IMR-90 (cell line): ENCODE measurements at regions not wholly inside any gene's neighbourhood (a gene's known extent, or its start where the extent isn't known, plus 50 kb on each side); places are given as distances from the start of the nearest gene placed in this dataset.

Source experiments
- ATAC-seq: fragments of 200-7000 bp; cut with Tn5 transposase; 2 replicates; pipeline ENCODE4 v1.9.1; 2020; ENCODE audit warnings: low read depth, mild to moderate bottlenecking, moderate library complexity
- BruUV-seq: library from RNA; stranded (reverse); fragments of 400-500 nt; replicated peaks from 2 replicates; lab custom pipeline; 2021; lab: Mats Ljungman, UMichigan
- CTCF ChIA-PET: fragments of 300-600 bp; formaldehyde crosslinking; extraction: SDS; loops from one replicate; lab custom pipeline; 2021; ENCODE audit warnings: antibody characterized with exemption; lab: Yijun Ruan, JAX
- POLR2A ChIA-PET: fragments of 300-600 bp; sonication (Branson Sonifier 250); formaldehyde crosslinking; loops from one replicate; lab custom pipeline; 2022; ENCODE audit warnings: antibody characterized with exemption; ENCODE audit not compliant: unreplicated experiment; lab: Charles Lee
- DNase-seq: peaks from one replicate; pipeline ENCODE4 v3.0.0; 2013
- H2AFZ ChIP-seq: replicated peaks from 2 replicates; pipeline ENCODE3; 2013; ENCODE audit warnings: low read length, mild to moderate bottlenecking; ENCODE audit not compliant: poor library complexity
- H2AK5ac ChIP-seq: 2 replicates; pipeline ENCODE4 v1.6.1; 2013; ENCODE audit warnings: low read depth, low read length, inconsistent platforms
- H2AK9ac ChIP-seq: replicated peaks from 2 replicates; pipeline ENCODE3; 2013; ENCODE audit warnings: mild to moderate bottlenecking, low read depth, low read length, moderate library complexity; ENCODE audit not compliant: poor library complexity
- H2BK120ac ChIP-seq: 2 replicates; pipeline ENCODE4 v1.6.1; 2013; ENCODE audit warnings: low read depth, low read length, inconsistent platforms
- H2BK15ac ChIP-seq: 3 replicates; pipeline ENCODE4 v1.6.1; 2013; ENCODE audit warnings: low read depth, low read length, inconsistent platforms
- H2BK20ac ChIP-seq: 2 replicates; pipeline ENCODE4 v1.6.1; 2013; ENCODE audit warnings: low read depth, mild to moderate bottlenecking, inconsistent platforms, low read length, moderate library complexity
- H2BK5ac ChIP-seq: 2 replicates; pipeline ENCODE4 v1.6.1; 2013; ENCODE audit warnings: mild to moderate bottlenecking, low read depth, low read length, inconsistent platforms; ENCODE audit not compliant: poor library complexity, severe bottlenecking
- H3K14ac ChIP-seq: replicated peaks from 2 replicates; pipeline ENCODE4 v1.6.1; 2013; ENCODE audit warnings: low read depth, low read length, inconsistent platforms
- H3K18ac ChIP-seq: 2 replicates; pipeline ENCODE4 v1.6.1; 2013; ENCODE audit warnings: low read depth, low read length, control low read depth
- H3K23ac ChIP-seq: 2 replicates; pipeline ENCODE4 v1.6.1; 2013; ENCODE audit warnings: low read depth, low read length, inconsistent platforms
- H3K27ac ChIP-seq: 2 replicates; pipeline ENCODE4 v1.5.1; 2013; ENCODE audit warnings: mild to moderate bottlenecking, control low read depth, low read length; ENCODE audit not compliant: insufficient read depth
- H3K27me3 ChIP-seq: 2 replicates; pipeline ENCODE4 v1.6.1; 2013; ENCODE audit warnings: low read length; ENCODE audit not compliant: control insufficient read depth, insufficient read depth
- H3K36me3 ChIP-seq: 2 replicates; pipeline ENCODE4 v1.6.1; 2013; ENCODE audit warnings: low read length, mixed read lengths; ENCODE audit not compliant: control insufficient read depth, insufficient read depth
- H3K4ac ChIP-seq: 2 replicates; pipeline ENCODE4 v1.6.1; 2013; ENCODE audit warnings: low read depth, low read length, inconsistent platforms
- H3K4me1 ChIP-seq: 2 replicates; pipeline ENCODE4 v1.6.1; 2013; ENCODE audit warnings: low read length, mixed read lengths; ENCODE audit not compliant: control insufficient read depth, insufficient read depth
- H3K4me2 ChIP-seq: 2 replicates; pipeline ENCODE4 v1.6.1; 2013; ENCODE audit warnings: low read depth, mild to moderate bottlenecking, control low read depth, low read length, moderate library complexity
- H3K4me3 ChIP-seq: 2 replicates; pipeline ENCODE4 v1.5.1; 2013; ENCODE audit warnings: low read depth, mild to moderate bottlenecking, control low read depth, low read length, moderate library complexity; ENCODE audit not compliant: insufficient read depth
- H3K56ac ChIP-seq: 2 replicates; pipeline ENCODE4 v1.6.1; 2013; ENCODE audit warnings: low read length, inconsistent platforms; ENCODE audit not compliant: insufficient read depth; ENCODE audit errors: extremely low read depth
- H3K79me1 ChIP-seq, 2 experiments: 2 replicates each; pipeline ENCODE4 v1.6.1; 2013; ENCODE audit warnings: low read length in 2 of 2, inconsistent platforms in 1 of 2, low read depth in 1 of 2
- H3K9ac ChIP-seq: 2 replicates; pipeline ENCODE4 v1.6.1; 2013; ENCODE audit warnings: low read depth, low read length, control low read depth
- H3K9me1 ChIP-seq: 2 replicates; pipeline ENCODE4 v1.6.1; 2013; ENCODE audit warnings: low read length, inconsistent platforms; ENCODE audit not compliant: insufficient read depth
- H3K9me3 ChIP-seq: 2 replicates; pipeline ENCODE4 v1.6.1; 2013; ENCODE audit warnings: low read length; ENCODE audit not compliant: control insufficient read depth, insufficient read depth
- H4K20me1 ChIP-seq: 2 replicates; pipeline ENCODE4 v1.6.1; 2013; ENCODE audit warnings: low read length, inconsistent platforms; ENCODE audit not compliant: insufficient read depth
- H4K5ac ChIP-seq: 2 replicates; pipeline ENCODE4 v1.6.1; 2013; ENCODE audit warnings: mild to moderate bottlenecking, low read depth, low read length, control low read depth
- H4K8ac ChIP-seq, 2 experiments: 2 replicates each; pipeline ENCODE4 v1.6.1; 2013; ENCODE audit warnings: low read depth in 2 of 2, low read length in 2 of 2, control low read depth in 1 of 2, inconsistent platforms in 1 of 2
- H4K91ac ChIP-seq: 2 replicates; pipeline ENCODE4 v1.6.1; 2013; ENCODE audit warnings: low read depth, low read length, inconsistent platforms; ENCODE audit not compliant: insufficient read depth
- CEBPB ChIP-seq: IDR thresholded peaks from 2 replicates; pipeline ENCODE4 v1.6.1; 2012; ENCODE audit warnings: low read depth, low read length, improper control_type of control experiment
- MAFK ChIP-seq: IDR thresholded peaks from 2 replicates; pipeline ENCODE4 v1.6.1; 2012; ENCODE audit warnings: low read depth, low read length, improper control_type of control experiment
- WGBS, 2 experiments: methylation state at CpG; one replicate each; pipeline versions ENCODE4 v1.1.5 to v1.1.7; 2013; ENCODE audit warnings: missing lambda C conversion rate in 2 of 2; ENCODE audit not compliant: insufficient read length in 1 of 2; ENCODE audit errors: extremely low coverage in 2 of 2; 5-methylcytosine and 5-hydroxymethylcytosine counted together
- dilution Hi-C: fragments of 300-500 bp; cut with HindIII; formaldehyde crosslinking; loops from one replicate; pipeline ENCODE4 v1.14.3; 2018; ENCODE audit warnings: low sequenced_read_pairs; ENCODE audit not compliant: unreplicated experiment
- in situ Hi-C: fragments of 300-500 bp; cut with MboI; formaldehyde crosslinking; loops from 3 replicates; pipeline ENCODE4 v1.14.3; 2019; ENCODE audit warnings: low sequenced_read_pairs, inconsistent platforms, mixed read lengths
- intact Hi-C: fragments of 100-400 bp; cut with micrococcal nuclease; formaldehyde crosslinking; loops from 2 replicates; pipeline ENCODE4 v1.10.0; 2022
- TF ChIP-seq, protein P1 (sequence below): conservative IDR thresholded peaks from 2 replicates; pipeline ENCODE4 v1.5.1; 2012; ENCODE audit warnings: mild to moderate bottlenecking, low read depth, low read length, improper control_type of control experiment

GRCh38 chr13:99663185-99663825 lies 162.0 kb downstream of the TM9SF2 start:
- DNase-seq: no peak
- H3K4ac ChIP-seq: no peak overlapping the region

More at GRCh38 chr13:99663185-99663825, 162.0 kb downstream of the TM9SF2 start:
- H3K18ac ChIP-seq: no peak overlapping the region
- intact Hi-C loops (no loop called here), dilution Hi-C loops (no loop called here), in situ Hi-C loops (loop anchor here (25.0 kb wide), 1 partner anchor 1449 kb away; no protein-coding TSS in a partner anchor)
- H3K23ac ChIP-seq: no peak overlapping the region
- H3K4me2 ChIP-seq: no peak overlapping the region
- no peaks in the 10 kb centered on the region for H3K9me1 ChIP-seq
- TF ChIP-seq, protein P1, sequence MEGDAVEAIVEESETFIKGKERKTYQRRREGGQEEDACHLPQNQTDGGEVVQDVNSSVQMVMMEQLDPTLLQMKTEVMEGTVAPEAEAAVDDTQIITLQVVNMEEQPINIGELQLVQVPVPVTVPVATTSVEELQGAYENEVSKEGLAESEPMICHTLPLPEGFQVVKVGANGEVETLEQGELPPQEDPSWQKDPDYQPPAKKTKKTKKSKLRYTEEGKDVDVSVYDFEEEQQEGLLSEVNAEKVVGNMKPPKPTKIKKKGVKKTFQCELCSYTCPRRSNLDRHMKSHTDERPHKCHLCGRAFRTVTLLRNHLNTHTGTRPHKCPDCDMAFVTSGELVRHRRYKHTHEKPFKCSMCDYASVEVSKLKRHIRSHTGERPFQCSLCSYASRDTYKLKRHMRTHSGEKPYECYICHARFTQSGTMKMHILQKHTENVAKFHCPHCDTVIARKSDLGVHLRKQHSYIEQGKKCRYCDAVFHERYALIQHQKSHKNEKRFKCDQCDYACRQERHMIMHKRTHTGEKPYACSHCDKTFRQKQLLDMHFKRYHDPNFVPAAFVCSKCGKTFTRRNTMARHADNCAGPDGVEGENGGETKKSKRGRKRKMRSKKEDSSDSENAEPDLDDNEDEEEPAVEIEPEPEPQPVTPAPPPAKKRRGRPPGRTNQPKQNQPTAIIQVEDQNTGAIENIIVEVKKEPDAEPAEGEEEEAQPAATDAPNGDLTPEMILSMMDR: no peak
- no peak for TF ChIP-seq MAFK
- TF ChIP-seq CEBPB: no peak
- ChIA-PET CTCF (no interaction called here), POLR2A (no interaction called here)
- H2AK9ac ChIP-seq: no peak overlapping the region
- H3K27ac ChIP-seq: no peak overlapping the region
- H2BK5ac ChIP-seq: no peak overlapping the region
- ATAC-seq: no peak
- H2AFZ ChIP-seq: no peak overlapping the region
- H2BK120ac ChIP-seq: no peak overlapping the region
- H3K27me3 ChIP-seq: peaks cover 26% of the 10 kb centered on the region
- H3K9ac ChIP-seq: no peak overlapping the region
- BruUV-seq: no TSS peak
- no peak overlapping the region for H3K56ac ChIP-seq
- H4K20me1 ChIP-seq: no peaks in the 10 kb centered on the region
- H3K36me3 ChIP-seq: no peaks in the 10 kb centered on the region
- H4K5ac ChIP-seq: no peak overlapping the region
- H2BK15ac ChIP-seq: no peak overlapping the region
- H4K91ac ChIP-seq: no peak overlapping the region
- H3K4me3 ChIP-seq: no peak overlapping the region
- no peaks in the 10 kb centered on the region for H3K79me1 ChIP-seq
- H2AK5ac ChIP-seq: no peak overlapping the region
- H3K14ac ChIP-seq: no peak overlapping the region
- no peak overlapping the region for H4K8ac ChIP-seq
- H3K4me1 ChIP-seq: no peaks in the 10 kb centered on the region
- WGBS, 2 experiments: 66% methylated on average over 5 of the region's 10 CpGs; no CpG with 5 or more reads in 1 of the 2 experiments
- no peaks in the 10 kb centered on the region for H3K9me3 ChIP-seq
- no peak overlapping the region for H2BK20ac ChIP-seq
